ENCODE measurements at regions not wholly inside any gene's neighbourhood (a gene's known extent, or its start where the extent isn't known, plus 50 kb on each side); places are given as distances from the start of the nearest gene placed in this dataset.

DNA sequence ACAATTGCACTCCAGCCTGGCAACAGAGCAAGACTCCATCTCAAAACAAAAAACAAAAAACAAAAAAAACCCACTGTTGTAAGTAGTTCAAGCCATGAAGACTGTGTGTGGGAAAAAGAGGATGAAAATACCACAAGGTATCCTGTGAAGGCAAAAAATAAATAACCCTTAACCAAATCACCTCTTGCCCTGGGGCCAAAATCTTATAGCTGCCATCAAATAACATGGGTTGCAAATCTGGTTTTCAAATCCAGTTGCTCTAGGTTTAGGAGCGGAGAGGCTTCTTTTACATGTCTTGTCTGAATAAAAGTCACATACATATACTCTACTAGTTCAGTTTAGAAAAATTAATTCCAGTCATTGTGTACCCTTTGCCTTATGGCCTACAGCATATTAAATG, 87.0 kb upstream of the STT3B start:
- peak overlapping the region; percentile 61 for H3K9ac ChIP-seq (ENCODE audit: low read depth, low read length, poor library complexity, severe bottlenecking)

DNA sequence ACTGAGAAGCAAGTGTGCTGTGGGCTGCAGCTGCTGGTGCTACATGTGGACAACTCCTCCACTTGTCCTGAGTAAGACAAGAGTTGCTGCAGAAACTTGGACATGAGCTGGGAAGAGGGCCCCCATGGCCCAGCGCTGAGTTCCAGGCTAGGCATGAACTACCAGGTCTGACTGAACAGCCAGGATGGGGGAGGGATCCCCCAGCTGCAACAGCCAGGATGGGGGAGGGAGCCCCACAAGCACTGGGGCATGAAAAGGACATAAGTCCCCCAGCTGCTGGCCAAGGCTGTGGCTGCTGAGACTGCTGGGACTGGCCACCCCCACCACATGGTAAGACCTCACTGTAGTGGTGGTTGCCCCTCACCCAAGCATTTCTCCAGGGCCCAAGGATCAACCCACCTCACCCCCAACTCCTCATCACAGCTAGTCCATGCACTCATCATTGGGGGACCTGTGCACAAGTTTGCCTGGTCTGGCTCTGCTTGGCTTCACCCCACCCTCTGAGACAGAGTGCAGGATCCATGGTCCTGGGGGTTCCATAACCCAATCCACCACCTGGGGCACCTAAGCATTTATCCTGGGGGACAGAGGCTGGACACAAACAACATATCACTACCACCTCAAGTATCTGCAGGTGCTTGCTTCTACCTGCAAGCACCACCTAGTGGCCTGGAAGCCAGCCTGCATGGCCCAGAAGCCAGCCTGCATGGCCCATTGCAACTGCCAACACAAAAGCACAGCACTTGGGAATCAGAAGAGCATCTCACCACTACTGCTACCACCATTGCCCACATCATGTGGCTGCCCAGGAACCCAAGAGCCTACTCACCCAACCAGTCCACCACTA, 84.5 kb upstream of the STT3B start:
- no peaks in the 10 kb centered on the region for H3F3A ChIP-seq (ENCODE audit: low read depth)
- H3K4me3 ChIP-seq (ENCODE audit: low read length, poor library complexity, severe bottlenecking), result peak overlapping the region; percentile 8
- peak overlapping the region; percentile 61 for H3K9ac ChIP-seq (ENCODE audit: low read depth, low read length, poor library complexity, severe bottlenecking)
- TF ChIP-seq, protein P1, sequence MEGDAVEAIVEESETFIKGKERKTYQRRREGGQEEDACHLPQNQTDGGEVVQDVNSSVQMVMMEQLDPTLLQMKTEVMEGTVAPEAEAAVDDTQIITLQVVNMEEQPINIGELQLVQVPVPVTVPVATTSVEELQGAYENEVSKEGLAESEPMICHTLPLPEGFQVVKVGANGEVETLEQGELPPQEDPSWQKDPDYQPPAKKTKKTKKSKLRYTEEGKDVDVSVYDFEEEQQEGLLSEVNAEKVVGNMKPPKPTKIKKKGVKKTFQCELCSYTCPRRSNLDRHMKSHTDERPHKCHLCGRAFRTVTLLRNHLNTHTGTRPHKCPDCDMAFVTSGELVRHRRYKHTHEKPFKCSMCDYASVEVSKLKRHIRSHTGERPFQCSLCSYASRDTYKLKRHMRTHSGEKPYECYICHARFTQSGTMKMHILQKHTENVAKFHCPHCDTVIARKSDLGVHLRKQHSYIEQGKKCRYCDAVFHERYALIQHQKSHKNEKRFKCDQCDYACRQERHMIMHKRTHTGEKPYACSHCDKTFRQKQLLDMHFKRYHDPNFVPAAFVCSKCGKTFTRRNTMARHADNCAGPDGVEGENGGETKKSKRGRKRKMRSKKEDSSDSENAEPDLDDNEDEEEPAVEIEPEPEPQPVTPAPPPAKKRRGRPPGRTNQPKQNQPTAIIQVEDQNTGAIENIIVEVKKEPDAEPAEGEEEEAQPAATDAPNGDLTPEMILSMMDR (conservative IDR thresholded peaks at IDR 0.05; ENCODE audit: low read length), result peak; percentile 89
- no peak for TF ChIP-seq EZH2phosphoT487 (IDR thresholded peaks at IDR 0.05; ENCODE audit: borderline replicate concordance)
- H2AFZ ChIP-seq (ENCODE audit: low read length), result peak overlapping the region; percentile 1; the same call in 1 of the 2 replicates
- H3K9me2 ChIP-seq (replicated peaks; ENCODE audit: low read depth, low read length), result no peaks in the 10 kb centered on the region
- no peaks in the 10 kb centered on the region for H3K27me3 ChIP-seq (ENCODE audit: insufficient read depth, low read length, poor library complexity, severe bottlenecking)
- H3K9me3 ChIP-seq (ENCODE audit: insufficient read depth, low read depth, low read length), result peaks cover 15% of the 10 kb centered on the region
- no peaks in the 10 kb centered on the region for H4K20me1 ChIP-seq (ENCODE audit: insufficient read depth, low read length, poor library complexity, severe bottlenecking)
- H3K79me2 ChIP-seq (ENCODE audit: insufficient read depth, low read length), result peaks cover 15% of the 10 kb centered on the region; the same call in 1 of the 2 replicates
- no peaks in the 10 kb centered on the region for H3K36me3 ChIP-seq (ENCODE audit: insufficient read depth, low read length)
- peak overlapping the region; percentile 41 for H3K4me2 ChIP-seq (ENCODE audit: low read depth, low read length, poor library complexity, severe bottlenecking)
- H3K4me1 ChIP-seq (ENCODE audit: insufficient read depth, low read length, poor library complexity, severe bottlenecking), result peaks cover 57% of the 10 kb centered on the region

More for the DNA sequence above, 87.0 kb upstream of the STT3B start:
- H4K20me1 ChIP-seq (ENCODE audit: insufficient read depth, low read length, poor library complexity, severe bottlenecking), result no peaks in the 10 kb centered on the region
- peaks cover 15% of the 10 kb centered on the region for H3K9me3 ChIP-seq (ENCODE audit: insufficient read depth, low read depth, low read length)
- H3K36me3 ChIP-seq (ENCODE audit: insufficient read depth, low read length), result no peaks in the 10 kb centered on the region
- no peak overlapping the region for H2AFZ ChIP-seq (ENCODE audit: low read length)
- peaks cover 15% of the 10 kb centered on the region; the same call in 1 of the 2 replicates for H3K79me2 ChIP-seq (ENCODE audit: insufficient read depth, low read length)
- peaks cover 72% of the 10 kb centered on the region for H3K4me1 ChIP-seq (ENCODE audit: insufficient read depth, low read length, poor library complexity, severe bottlenecking)
- H3K4me2 ChIP-seq (ENCODE audit: low read depth, low read length, poor library complexity, severe bottlenecking), result no peak overlapping the region
- no peaks in the 10 kb centered on the region for H3F3A ChIP-seq (ENCODE audit: low read depth)
- H3K4me3 ChIP-seq (ENCODE audit: low read length, poor library complexity, severe bottlenecking), result no peak overlapping the region
- H3K9me2 ChIP-seq (replicated peaks; ENCODE audit: low read depth, low read length), result no peaks in the 10 kb centered on the region
- no peaks in the 10 kb centered on the region for H3K27me3 ChIP-seq (ENCODE audit: insufficient read depth, low read length, poor library complexity, severe bottlenecking)
- no peak for TF ChIP-seq EZH2phosphoT487 (IDR thresholded peaks at IDR 0.05; ENCODE audit: borderline replicate concordance)

DNA sequence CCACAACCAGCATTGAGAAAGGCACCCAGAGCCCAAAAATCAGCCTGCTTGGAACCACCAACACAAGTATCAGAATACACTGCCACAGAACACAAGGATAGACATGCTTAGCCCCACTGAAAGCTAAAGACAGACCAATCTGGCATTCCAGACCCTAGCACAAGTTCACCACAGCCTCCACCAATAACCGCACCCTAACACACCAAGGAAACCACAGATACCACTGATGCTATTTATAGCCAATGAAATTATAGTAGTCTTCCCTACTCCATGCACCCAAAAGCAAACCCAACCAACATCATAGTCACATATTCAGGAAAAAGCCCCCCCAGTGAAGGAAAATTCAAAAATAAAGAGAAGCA, 83.9 kb upstream of the STT3B start:
- Histone ChIP-seq H3K9ac (ENCODE audit: low read depth, low read length, poor library complexity, severe bottlenecking) (peak overlapping the region; percentile 61), H3K27me3 (ENCODE audit: insufficient read depth, low read length, poor library complexity, severe bottlenecking) (no peaks in the 10 kb centered on the region), H3K9me3 (ENCODE audit: insufficient read depth, low read depth, low read length) (peaks cover 15% of the 10 kb centered on the region), H3K4me1 (ENCODE audit: insufficient read depth, low read length, poor library complexity, severe bottlenecking) (peaks cover 51% of the 10 kb centered on the region), H3K36me3 (ENCODE audit: insufficient read depth, low read length) (no peaks in the 10 kb centered on the region), H3K4me2 (ENCODE audit: low read depth, low read length, poor library complexity, severe bottlenecking) (peak overlapping the region; percentile 41), H3K4me3 (ENCODE audit: low read length, poor library complexity, severe bottlenecking) (no peak overlapping the region), H3K79me2 (ENCODE audit: insufficient read depth, low read length) (peaks cover 15% of the 10 kb centered on the region; the same call in 1 of the 2 replicates), H3F3A (ENCODE audit: low read depth) (no peaks in the 10 kb centered on the region), H2AFZ (ENCODE audit: low read length) (no peak overlapping the region), H3K9me2 (replicated peaks; ENCODE audit: low read depth, low read length) (no peaks in the 10 kb centered on the region), H4K20me1 (ENCODE audit: insufficient read depth, low read length, poor library complexity, severe bottlenecking) (no peaks in the 10 kb centered on the region)
- TF ChIP-seq, protein P1 (conservative IDR thresholded peaks at IDR 0.05; ENCODE audit: low read length), result no peak
- TF ChIP-seq EZH2phosphoT487 (IDR thresholded peaks at IDR 0.05; ENCODE audit: borderline replicate concordance), result no peak

Measured in Loucy (cell line).